MCF 10A (cell line): ENCODE measurements at regions not wholly inside any gene's neighbourhood (a gene's known extent, or its start where the extent isn't known, plus 50 kb on each side); places are given as distances from the start of the nearest gene placed in this dataset.

Source experiments
- BruUV-seq: library from RNA; stranded (reverse); fragments of 400-500 nt; replicated peaks from 2 replicates; lab custom pipeline; 2021; lab: Mats Ljungman, UMichigan
- CTCF ChIA-PET: fragments of 300-600 bp; sonication (Branson Sonifier 250); formaldehyde crosslinking; extraction: SDS; loops from one replicate; lab custom pipeline; 2021; ENCODE audit warnings: antibody characterized with exemption, inconsistent platforms; lab: Yijun Ruan, JAX
- POLR2A ChIA-PET: fragments of 300-600, 350-650 bp; sonication (Branson Sonifier 250); formaldehyde crosslinking; extraction: SDS; loops from one replicate; lab custom pipeline; 2020; ENCODE audit warnings: antibody characterized with exemption, inconsistent platforms; lab: Yijun Ruan, JAX
- DNase-seq: peaks from one replicate; pipeline ENCODE4 v3.0.0-alpha.2; 2018; ENCODE audit not compliant: unreplicated experiment
- H3K27ac Mint-ChIP-seq: one replicate; pipeline ENCODE4 v1.8.0; 2022; ENCODE audit warnings: mild to moderate bottlenecking, low read depth, mixed read lengths; ENCODE audit not compliant: unreplicated experiment
- H3K27me3 Mint-ChIP-seq: one replicate; pipeline ENCODE4 v1.8.0; 2022; ENCODE audit warnings: mixed read lengths; ENCODE audit not compliant: insufficient read depth, unreplicated experiment
- H3K36me3 Mint-ChIP-seq: one replicate; pipeline ENCODE4 v1.8.0; 2022; ENCODE audit warnings: mild to moderate bottlenecking, moderate library complexity, mixed read lengths; ENCODE audit not compliant: insufficient read depth, unreplicated experiment
- H3K4me1 Mint-ChIP-seq: one replicate; pipeline ENCODE4 v1.8.0; 2022; ENCODE audit warnings: mixed read lengths; ENCODE audit not compliant: insufficient read depth, unreplicated experiment
- H3K4me3 Mint-ChIP-seq: one replicate; pipeline ENCODE4 v1.8.0; 2022; ENCODE audit warnings: mild to moderate bottlenecking, moderate library complexity, mixed read lengths; ENCODE audit not compliant: unreplicated experiment
- H3K9me3 Mint-ChIP-seq: one replicate; pipeline ENCODE4 v1.8.0; 2022; ENCODE audit warnings: mixed read lengths; ENCODE audit not compliant: unreplicated experiment
- intact Hi-C: fragments of 100-400 bp; cut with micrococcal nuclease; formaldehyde crosslinking; loops from 2 replicates; pipeline ENCODE4 v1.14.1; 2022
- TF ChIP-seq, protein P1 (sequence below): fragments of 200-600 bp; IDR thresholded peaks from one replicate; pipeline ENCODE4 v1.8.0; 2022; ENCODE audit warnings: antibody characterized with exemption, mild to moderate bottlenecking; ENCODE audit not compliant: unreplicated experiment

DNA sequence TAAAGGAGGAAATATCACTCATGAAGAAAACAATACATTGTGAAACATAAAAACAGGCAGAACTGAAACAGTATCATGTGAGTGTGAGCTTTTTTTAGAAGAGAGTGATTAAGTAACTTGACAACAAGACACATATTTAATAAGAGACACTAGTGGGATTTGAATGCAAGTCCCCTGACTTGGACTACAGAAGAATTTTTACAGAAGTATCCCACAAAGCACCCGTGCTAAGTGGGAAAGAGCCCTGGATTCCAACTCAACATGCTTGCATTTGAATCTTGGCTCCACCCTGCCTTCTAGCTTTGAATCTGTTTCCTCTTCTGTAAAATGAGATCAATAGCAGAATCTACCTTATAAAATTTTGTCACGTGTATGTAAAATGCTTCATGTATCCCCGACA, 166.2 kb downstream of the ZNF365 start:
- Mint-ChIP-seq H3K27me3 (no peaks in the 10 kb centered on the region), H3K27ac (no peak overlapping the region), H3K36me3 (no peaks in the 10 kb centered on the region), H3K4me3 (no peak overlapping the region), H3K4me1 (peaks cover 4% of the 10 kb centered on the region), H3K9me3 (no peaks in the 10 kb centered on the region)
- intact Hi-C loops: no loop called here
- POLR2A ChIA-PET: no interaction called here
- BruUV-seq: no TSS peak
- CTCF ChIA-PET: interaction anchor here (1.2 kb wide), 1 partner anchor 14 kb away, joined by 3 read pairs; no protein-coding TSS in a partner anchor
- TF ChIP-seq, protein P1, sequence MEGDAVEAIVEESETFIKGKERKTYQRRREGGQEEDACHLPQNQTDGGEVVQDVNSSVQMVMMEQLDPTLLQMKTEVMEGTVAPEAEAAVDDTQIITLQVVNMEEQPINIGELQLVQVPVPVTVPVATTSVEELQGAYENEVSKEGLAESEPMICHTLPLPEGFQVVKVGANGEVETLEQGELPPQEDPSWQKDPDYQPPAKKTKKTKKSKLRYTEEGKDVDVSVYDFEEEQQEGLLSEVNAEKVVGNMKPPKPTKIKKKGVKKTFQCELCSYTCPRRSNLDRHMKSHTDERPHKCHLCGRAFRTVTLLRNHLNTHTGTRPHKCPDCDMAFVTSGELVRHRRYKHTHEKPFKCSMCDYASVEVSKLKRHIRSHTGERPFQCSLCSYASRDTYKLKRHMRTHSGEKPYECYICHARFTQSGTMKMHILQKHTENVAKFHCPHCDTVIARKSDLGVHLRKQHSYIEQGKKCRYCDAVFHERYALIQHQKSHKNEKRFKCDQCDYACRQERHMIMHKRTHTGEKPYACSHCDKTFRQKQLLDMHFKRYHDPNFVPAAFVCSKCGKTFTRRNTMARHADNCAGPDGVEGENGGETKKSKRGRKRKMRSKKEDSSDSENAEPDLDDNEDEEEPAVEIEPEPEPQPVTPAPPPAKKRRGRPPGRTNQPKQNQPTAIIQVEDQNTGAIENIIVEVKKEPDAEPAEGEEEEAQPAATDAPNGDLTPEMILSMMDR: no peak
- DNase-seq: no peak

- H3K27ac Mint-ChIP-seq: no peak overlapping the region
- ChIA-PET CTCF (no interaction called here), POLR2A (no interaction called here)
- H3K4me1 Mint-ChIP-seq: peaks cover 7% of the 10 kb centered on the region
- H3K36me3 Mint-ChIP-seq: no peaks in the 10 kb centered on the region
- intact Hi-C loops: no loop called here
- no peaks in the 10 kb centered on the region for H3K9me3 Mint-ChIP-seq
- TF ChIP-seq, protein P1: no peak
- DNase-seq: no peak
- H3K27me3 Mint-ChIP-seq: no peaks in the 10 kb centered on the region
- BruUV-seq: no TSS peak
- no peak overlapping the region for H3K4me3 Mint-ChIP-seq
These were observed 167.6 kb downstream of the ZNF365 start for GRCh38 chr10:62541811-62542210.

GRCh38 chr10:62543571-62544355, 169.6 kb downstream of the ZNF365 start:
- Mint-ChIP-seq H3K27me3 (no peaks in the 10 kb centered on the region), H3K4me1 (peaks cover 7% of the 10 kb centered on the region), H3K36me3 (no peaks in the 10 kb centered on the region), H3K4me3 (no peak overlapping the region), H3K27ac (no peak overlapping the region), H3K9me3 (no peaks in the 10 kb centered on the region)
- CTCF ChIA-PET: no interaction called here
- no peak for DNase-seq
- TF ChIP-seq, protein P1: no peak
- POLR2A ChIA-PET: no interaction called here
- intact Hi-C loops: no loop called here
- BruUV-seq: no TSS peak

DNA sequence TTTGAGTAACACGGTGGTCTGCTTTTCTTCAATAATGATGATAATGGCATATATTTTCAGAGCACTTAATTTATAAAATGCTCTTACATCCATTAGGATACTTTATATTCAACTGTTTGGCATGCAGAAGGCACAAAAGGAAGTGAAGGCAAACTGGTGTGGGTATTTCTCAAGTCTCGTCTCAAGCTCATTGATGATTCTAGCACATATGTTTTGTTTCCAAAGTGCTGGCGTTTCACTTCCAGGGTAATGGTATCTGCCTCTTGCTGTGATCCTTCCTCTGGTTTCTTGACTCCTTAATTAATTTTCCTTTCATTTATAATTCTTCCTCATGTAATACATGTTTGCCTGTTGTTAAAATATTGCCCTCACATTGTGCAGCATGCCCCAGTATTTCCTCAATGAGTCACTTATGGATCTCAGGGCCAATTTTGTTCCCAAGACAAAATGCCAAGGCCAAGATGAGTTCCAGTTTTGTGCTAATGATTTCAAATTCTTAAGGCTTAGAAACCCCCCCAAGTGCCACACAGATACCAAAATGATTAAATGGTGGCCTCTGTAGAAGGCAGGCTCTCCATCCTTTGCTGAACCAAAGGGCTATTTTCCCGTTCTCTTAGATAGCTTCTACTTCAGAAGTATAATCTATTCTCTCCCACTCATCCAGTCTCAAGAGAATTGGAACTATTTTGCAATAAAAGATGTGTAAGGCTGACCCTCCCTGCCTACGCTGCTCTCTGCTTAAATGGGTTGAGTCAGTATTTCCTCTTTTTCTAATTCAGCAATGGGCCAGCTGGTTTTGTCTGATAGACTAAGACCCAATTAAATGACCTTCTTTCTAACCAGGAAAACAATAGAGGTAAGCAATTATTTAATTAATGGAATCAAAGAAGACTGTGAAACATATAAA, 171.2 kb downstream of the ZNF365 start:
- Mint-ChIP-seq H3K27me3 (no peaks in the 10 kb centered on the region), H3K27ac (no peak overlapping the region), H3K4me1 (peaks cover 7% of the 10 kb centered on the region), H3K4me3 (no peak overlapping the region), H3K9me3 (no peaks in the 10 kb centered on the region), H3K36me3 (no peaks in the 10 kb centered on the region)
- TF ChIP-seq, protein P1: no peak
- no TSS peak for BruUV-seq
- CTCF ChIA-PET: interaction anchor here (0.7 kb wide), 1 partner anchor 124 kb away, joined by 3 read pairs; no protein-coding TSS in a partner anchor
- peak; percentile 57 for DNase-seq
- intact Hi-C loops: no loop called here
- POLR2A ChIA-PET: interaction anchor here (1.0 kb wide), 1 partner anchor 18 kb away, joined by 5 read pairs; no protein-coding TSS in a partner anchor
